HG02678 (cell line): ENCODE measurements at regions not wholly inside any gene's neighbourhood (a gene's known extent, or its start where the extent isn't known, plus 50 kb on each side); places are given as distances from the start of the nearest gene placed in this dataset.

Experiments used
- ATAC-seq: cut with Tn5 transposase; IDR thresholded peaks from one replicate; pipeline ENCODE4 v1.9.1; 2021; ENCODE audit warnings: mild to moderate bottlenecking, moderate library complexity; ENCODE audit not compliant: unreplicated experiment

DNA sequence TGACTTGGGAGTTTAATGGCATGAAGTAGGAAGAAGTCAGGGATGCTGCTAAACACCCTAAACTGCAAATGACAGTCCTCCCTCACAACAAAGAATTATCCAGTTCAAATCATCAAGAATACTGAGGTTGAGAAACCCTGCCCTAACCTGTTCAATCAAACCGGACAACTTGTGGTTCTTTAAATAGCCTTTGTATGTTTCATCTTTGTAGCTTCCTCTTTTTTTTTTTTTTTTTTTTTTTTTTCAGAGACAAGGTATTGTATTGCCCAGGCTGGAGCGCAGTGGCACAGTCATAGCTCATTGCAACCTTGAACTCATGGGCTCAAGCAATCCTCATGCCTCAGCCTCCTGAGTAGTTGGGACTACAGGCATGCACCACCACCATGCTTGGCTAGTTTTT lies 52.5 kb upstream of the TTC29 start:
- no peak for ATAC-seq

DNA sequence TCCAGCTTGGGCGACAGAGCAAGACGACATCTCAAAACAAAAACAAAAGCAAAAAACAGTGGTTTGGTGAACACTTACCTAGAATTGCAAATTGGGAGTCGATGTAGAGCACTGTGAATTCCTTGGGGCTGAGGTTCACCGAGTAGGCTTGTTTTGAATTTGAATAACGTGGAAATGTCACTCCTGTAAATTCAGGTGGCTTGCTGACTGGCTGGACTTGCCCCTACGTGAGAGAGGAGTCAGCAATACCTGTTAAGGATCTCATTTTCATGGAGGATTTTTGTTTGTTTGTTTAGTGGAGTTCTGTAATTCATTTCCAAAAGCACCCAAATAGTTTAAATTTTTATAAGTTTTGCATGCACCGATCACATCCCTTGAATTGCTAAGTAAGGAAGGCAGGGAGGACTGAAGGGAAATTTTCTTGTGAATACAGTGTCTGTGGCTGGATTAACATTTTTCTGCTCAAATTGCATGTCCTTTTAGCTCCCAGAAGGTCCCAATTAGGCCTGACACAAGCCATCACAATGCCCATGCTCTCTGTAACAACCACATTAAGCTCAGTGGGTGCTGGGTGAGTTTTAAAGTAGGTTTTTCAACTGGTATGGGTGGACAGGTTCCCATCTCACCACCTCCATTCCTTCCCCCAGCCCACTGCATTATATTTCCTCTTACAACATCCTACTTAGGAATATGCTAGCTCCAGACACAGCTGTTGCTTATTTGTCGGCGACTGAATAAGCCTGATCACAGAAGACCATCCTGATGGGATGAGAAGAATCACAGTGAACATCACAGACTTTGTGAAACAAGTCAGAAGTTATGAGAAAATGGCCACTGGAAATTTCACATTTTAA lies 58.5 kb upstream of the TTC29 start:
- ATAC-seq: no peak

DNA sequence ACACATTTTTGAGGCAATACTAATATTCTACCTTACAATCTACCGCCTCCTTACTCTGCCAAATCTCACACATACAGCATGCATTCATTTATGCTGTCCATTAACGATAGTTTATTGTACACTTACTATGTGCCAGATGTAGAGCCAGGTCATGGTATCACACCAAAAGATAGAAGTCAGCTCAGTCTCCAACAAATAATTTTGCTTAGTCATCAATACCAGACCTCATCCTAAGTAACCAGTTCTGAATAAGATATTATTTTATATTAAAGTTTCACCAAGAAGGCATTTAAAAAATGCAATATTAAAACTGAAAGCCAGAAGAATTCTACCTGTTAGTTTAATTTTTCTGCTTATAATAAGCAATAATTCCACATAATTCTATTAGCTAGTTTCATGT lies 60.6 kb upstream of the TTC29 start:
- ATAC-seq: no peak

GRCh38 chr4:147009875-147010274 lies 64.2 kb upstream of the TTC29 start:
- ATAC-seq: no peak

DNA sequence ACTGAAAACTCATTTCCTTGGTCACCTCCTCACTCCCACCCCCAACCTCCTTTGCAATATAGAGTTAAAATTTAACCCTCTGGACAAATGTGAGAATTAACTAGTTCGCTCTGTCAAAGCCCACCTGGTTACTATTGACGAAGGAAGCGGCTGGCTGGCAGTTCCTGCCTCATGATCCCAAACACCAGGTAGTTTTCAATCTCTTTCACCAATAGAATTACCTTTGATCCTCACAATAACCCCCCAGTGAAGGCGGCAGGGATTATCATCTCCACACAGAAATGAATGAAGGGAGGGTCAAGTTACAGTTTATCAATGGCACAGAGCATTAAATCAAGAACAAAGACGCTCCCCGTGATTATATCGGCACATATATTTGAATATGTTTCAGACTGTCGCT lies 65.7 kb upstream of the TTC29 start:
- ATAC-seq: no peak

DNA sequence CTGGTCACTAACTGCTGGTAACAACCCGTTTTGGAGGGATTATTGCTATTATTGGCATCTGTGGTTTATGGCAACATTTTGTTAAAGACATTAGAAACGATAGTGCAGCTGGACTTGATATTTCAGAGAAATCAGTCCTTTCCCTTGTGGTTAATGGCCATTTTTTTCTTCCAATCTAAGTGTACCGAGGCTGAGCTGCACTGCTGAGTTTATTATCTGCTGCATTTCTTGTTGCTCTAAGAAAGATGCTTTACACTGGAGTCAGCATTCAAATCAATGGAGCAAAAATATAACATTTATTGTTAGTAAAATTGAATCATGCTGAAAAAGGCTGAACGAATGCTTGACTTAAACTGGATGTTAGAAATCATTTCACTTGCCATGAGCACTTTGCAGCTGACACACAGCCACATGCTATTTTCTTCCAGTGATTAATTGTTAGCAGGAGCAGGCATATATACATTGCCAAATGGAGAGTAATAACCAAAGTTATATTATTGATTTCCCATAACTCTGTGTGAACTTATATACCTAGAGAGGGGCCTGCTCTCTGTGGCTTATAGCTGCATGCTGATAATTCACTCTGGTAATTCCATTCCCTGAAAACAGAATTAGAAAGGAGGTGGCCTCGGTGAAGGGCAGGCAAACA lies 66.5 kb upstream of the TTC29 start:
- no peak for ATAC-seq

DNA sequence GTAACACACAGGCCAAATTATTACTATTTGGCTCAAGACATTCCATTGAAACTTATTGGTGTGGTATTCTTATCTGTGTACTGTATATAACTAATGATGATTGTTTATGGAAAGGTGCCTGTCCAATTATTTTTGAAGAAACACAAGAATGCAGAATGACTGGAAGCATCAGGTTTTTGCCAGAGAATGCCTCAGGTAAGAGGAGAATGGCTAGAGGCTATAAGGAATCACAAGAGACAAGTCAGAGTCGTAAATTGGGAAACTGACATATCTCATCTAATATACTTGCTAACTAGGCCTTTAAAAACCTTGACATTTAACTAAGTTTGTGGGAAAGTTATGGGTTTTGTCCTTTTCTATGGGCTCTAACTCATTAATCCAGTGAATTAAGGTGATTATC lies 69.3 kb upstream of the TTC29 start:
- no peak for ATAC-seq

DNA sequence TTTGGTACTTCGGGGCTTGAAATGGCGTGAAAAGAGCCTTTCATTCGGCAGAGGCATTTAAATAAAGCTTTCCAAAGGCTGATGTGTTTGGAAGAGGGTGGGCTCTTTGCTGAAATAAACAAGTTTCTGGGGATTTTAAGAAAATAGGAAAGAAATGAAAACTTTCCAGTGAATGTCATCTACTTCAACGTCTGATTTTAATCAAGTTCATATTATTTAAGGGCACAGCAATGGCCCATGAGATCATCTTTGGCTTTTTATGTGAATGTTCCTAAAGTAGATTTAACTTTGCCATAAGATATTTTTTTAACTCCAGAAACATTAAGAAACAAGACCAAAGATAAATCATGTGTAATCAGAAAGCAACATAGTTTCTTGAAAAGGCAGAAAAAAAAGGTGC lies 69.8 kb upstream of the TTC29 start:
- no peak for ATAC-seq

DNA sequence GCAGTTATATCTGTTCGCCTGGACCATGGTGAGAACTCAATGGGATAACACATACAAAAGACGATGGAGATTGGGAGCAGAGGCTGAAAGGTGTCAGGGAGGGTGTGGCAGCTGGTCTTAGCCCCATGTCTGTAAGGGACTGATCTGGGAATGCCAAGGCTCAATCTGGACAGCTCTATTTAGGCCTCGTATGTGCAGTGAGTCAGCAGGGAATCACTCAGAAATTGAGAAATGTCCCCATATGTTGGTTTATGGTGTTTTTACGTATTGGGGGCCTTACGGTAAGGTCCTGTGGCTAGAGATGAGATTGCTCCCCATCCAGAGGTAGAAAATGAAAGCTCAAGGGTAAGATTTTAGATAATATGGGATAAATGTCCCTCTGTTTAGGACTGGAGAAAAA lies 71.4 kb upstream of the TTC29 start:
- no peak for ATAC-seq

GRCh38 chr4:147019091-147019490 lies 73.4 kb upstream of the TTC29 start:
- peak; percentile 89 for ATAC-seq

GRCh38 chr4:147020456-147020855 lies 74.8 kb upstream of the TTC29 start:
- no peak for ATAC-seq

DNA sequence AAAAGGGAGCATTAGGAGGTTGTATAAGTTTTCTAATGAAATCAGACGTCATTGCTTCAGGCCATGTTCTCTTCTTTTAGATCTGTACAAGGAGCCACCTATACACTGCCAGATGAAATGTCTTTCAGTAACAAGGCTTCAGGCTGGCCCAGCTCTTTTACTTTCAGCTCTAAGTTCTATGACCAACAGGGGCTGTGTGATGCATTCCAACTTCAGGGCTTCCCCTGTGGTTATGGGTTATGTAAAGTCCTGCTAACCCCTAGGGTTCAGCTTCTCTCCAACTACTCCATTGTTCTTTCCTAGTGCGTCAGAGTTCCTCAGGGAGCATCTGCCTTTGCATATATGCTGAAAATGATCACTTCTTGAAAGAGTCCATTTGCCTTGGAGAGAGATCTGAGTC lies 79.4 kb upstream of the TTC29 start:
- no peak for ATAC-seq

DNA sequence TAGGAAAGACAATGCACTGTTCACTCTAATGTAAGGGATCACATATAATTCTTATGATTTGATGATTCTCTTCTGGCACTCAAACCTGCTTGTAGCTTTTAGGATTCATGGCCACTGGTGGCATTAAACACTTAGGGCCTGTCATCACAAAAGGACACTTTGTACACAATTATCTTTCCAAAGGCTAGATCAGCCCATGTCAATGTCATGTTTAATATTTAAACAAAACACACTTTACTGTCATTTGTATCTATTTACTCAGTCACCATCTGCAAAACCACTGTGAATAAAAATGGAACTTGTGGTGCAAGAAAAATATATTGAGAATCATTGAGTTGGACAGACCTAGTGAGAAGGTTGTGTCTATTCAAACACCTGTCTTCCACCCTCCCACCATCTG lies 83.6 kb upstream of the TTC29 start:
- no peak for ATAC-seq

DNA sequence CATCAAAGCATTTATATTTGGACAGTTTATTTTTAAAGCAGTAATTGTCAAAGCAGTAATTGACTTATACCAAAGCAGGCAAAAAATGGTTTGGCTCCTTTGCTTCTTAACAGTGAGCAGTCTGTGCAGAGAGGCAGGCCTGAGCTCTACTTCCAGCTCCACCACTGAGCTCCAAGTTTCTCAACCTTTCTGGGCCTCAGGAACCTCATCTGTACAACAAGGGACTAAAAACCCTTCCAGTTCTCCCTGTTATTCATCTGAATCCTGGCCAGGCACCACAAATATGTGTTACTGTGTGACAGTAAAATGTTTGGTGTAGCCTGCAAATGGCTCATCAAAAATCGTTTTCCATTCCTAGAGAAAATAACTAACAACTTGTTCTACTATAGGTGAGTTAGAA lies 88.7 kb upstream of the TTC29 start:
- no peak for ATAC-seq

DNA sequence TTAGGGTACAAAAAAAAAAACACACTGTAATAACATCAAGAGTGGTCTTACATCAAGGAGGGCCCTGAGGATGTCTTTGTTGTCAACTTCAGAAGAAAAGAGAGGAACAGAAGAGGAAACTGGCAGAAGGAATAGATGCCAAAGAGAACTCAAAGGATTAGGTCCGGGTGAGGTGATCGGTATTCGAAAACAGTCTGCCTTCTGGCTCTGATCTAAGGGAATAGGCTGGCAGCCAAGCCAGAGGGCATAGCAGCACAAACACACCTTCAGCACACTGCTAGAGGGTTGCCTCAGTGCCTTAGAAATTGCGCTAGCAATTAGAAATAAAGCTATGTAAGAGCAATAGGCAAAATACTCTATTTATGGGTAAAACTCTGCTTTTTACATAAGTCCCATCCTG lies 91.4 kb upstream of the TTC29 start:
- no peak for ATAC-seq

- no peak for ATAC-seq
Measured at GRCh38 chr4:147039976-147040575, 94.4 kb upstream of the TTC29 start.

DNA sequence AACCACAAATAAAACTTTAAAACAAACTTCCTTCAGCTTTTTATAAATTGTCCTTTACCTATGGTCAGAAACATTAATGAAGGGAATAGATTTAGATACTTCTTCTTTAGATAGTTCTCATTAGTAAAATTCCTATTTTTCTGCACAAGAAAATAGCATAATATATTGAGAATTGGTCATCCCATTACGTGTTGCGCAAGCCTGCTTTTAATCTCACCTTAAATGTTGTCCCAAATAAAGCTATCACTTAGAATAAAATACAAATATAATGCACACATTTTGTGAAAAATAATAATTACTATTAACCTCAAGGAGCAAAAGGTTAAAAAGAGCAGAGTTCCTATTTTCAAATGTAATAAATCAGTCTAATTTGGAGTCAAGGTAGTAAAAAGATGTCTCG lies 95.2 kb upstream of the TTC29 start:
- ATAC-seq: no peak

DNA sequence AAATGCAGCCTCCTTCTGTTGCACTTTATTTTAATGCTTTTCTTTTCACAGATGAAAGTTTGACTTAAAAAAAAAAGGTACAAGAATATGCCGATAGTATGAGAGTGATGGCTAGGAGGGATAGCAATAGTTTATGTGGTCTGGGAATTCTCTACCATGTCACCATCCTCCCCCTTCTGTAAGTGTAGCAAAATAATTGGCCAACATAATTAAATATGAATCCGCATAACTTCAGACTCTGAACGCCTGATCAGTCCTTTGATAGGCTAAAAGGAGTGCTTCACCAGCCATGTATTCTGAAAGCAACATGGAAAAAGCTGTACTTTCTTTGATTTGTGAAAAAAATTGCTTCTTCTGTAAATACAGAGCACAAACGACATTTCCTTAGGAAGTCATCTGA lies 95.7 kb upstream of the TTC29 start:
- ATAC-seq: no peak

GRCh38 chr4:147042046-147042445 lies 96.4 kb upstream of the TTC29 start:
- no peak for ATAC-seq

- ATAC-seq: no peak
Measured at GRCh38 chr4:147044241-147044640, 98.6 kb upstream of the TTC29 start.

- ATAC-seq: no peak
Measured at GRCh38 chr4:147049946-147050345, 104.3 kb upstream of the TTC29 start.

- no peak for ATAC-seq
Measured at GRCh38 chr4:147050356-147050765, 104.7 kb upstream of the TTC29 start.
